ENCODE measurements at regions not wholly inside any gene's neighbourhood (a gene's known extent, or its start where the extent isn't known, plus 50 kb on each side); places are given as distances from the start of the nearest gene placed in this dataset.

DNA sequence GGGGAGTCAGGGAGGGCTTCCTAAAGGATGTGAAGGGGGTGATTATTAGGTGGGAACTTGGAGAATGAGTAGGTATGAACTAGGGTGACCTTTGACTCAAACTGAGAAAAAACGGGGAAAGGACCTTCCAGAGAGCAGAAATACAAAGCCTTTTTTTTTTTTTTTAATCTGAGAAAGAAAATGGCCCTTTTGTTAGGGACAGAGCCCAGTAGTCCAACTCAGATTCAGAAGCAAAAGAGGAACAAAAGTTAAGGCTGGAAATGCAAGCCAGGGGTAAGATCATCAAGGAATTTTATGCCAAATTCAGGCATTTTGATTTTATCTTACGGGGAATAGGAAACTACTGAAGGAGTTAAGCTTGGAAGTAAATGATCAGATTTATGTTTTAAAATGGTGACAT, 96.0 kb upstream of the SMYD2 start:
- Histone ChIP-seq H4K20me1 (ENCODE audit: insufficient read depth, low read length) (no peaks in the 10 kb centered on the region), H3K4me1 (ENCODE audit: insufficient read depth, low read length, severe bottlenecking) (no peaks in the 10 kb centered on the region), H3K27ac (ENCODE audit: low read depth, low read length, poor library complexity, severe bottlenecking) (no peak overlapping the region), H3K9ac (ENCODE audit: low read length) (no peak overlapping the region), H3K4me2 (ENCODE audit: low read length) (no peak overlapping the region), H2AFZ (ENCODE audit: low read length) (no peak overlapping the region), H3K36me3 (ENCODE audit: insufficient read depth, low read length) (no peaks in the 10 kb centered on the region), H3K79me2 (ENCODE audit: insufficient read depth, low read length) (no peaks in the 10 kb centered on the region), H3K27me3 (ENCODE audit: insufficient read depth, low read length) (no peaks in the 10 kb centered on the region; the same call in 1 of the 2 replicates), H3F3A (ENCODE audit: insufficient read depth, low read length) (no peaks in the 10 kb centered on the region), H3K9me2 (ENCODE audit: low read depth, low read length) (no peaks in the 10 kb centered on the region), H3K4me3 (ENCODE audit: low read depth, low read length, poor library complexity, severe bottlenecking) (no peak overlapping the region), H3K9me3 (ENCODE audit: low read length) (no peaks in the 10 kb centered on the region)
- TF ChIP-seq, protein P1, sequence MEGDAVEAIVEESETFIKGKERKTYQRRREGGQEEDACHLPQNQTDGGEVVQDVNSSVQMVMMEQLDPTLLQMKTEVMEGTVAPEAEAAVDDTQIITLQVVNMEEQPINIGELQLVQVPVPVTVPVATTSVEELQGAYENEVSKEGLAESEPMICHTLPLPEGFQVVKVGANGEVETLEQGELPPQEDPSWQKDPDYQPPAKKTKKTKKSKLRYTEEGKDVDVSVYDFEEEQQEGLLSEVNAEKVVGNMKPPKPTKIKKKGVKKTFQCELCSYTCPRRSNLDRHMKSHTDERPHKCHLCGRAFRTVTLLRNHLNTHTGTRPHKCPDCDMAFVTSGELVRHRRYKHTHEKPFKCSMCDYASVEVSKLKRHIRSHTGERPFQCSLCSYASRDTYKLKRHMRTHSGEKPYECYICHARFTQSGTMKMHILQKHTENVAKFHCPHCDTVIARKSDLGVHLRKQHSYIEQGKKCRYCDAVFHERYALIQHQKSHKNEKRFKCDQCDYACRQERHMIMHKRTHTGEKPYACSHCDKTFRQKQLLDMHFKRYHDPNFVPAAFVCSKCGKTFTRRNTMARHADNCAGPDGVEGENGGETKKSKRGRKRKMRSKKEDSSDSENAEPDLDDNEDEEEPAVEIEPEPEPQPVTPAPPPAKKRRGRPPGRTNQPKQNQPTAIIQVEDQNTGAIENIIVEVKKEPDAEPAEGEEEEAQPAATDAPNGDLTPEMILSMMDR (IDR thresholded peaks at IDR 0.05; ENCODE audit: low read length) = no peak
- TF ChIP-seq EZH2 (IDR thresholded peaks at IDR 0.05; ENCODE audit: borderline replicate concordance, low read length) = no peak

DNA sequence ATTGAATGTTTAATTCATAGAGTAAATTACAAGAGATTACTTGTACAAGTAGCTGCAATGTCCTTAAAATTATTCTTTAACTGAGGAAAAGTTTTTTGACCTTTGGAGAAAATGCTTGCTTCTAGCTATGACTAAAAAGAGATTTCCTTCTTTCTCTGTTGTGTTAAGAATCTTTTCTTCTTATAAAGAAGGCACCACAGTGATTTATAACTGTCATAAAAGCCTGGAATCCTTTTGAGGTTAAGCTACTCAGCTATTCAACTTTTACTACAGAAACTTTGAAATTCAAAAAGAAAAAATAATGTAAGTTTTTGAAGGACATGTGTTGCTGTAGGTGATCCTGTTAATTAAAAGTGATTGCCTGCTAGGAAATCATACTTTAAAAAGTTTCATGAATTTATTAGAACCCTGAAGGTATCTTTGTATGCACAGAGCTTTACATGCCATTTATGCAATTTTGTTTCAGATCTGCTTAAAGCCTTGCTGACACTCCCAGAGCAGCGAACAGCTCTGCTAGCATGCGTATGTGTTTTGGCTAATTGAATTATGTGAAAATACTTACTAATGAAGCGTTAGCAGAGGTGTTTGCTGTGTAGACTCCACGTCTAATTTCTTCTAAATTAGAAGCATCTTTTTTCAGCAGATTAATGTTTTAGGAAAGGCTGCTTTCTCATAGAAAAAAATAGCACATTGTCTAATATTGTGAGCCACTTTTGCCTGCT, 94.7 kb upstream of the SMYD2 start:
- H3K27me3 ChIP-seq (ENCODE audit: insufficient read depth, low read length) = no peaks in the 10 kb centered on the region; the same call in 1 of the 2 replicates
- no peaks in the 10 kb centered on the region for H3K79me2 ChIP-seq (ENCODE audit: insufficient read depth, low read length)
- H3K36me3 ChIP-seq (ENCODE audit: insufficient read depth, low read length) = no peaks in the 10 kb centered on the region
- no peaks in the 10 kb centered on the region for H4K20me1 ChIP-seq (ENCODE audit: insufficient read depth, low read length)
- H3K9me2 ChIP-seq (ENCODE audit: low read depth, low read length) = no peaks in the 10 kb centered on the region
- H3K9me3 ChIP-seq (ENCODE audit: low read length) = no peaks in the 10 kb centered on the region
- no peak overlapping the region for H3K4me2 ChIP-seq (ENCODE audit: low read length)
- H3K4me1 ChIP-seq (ENCODE audit: insufficient read depth, low read length, severe bottlenecking) = no peaks in the 10 kb centered on the region
- no peak for TF ChIP-seq EZH2 (IDR thresholded peaks at IDR 0.05; ENCODE audit: borderline replicate concordance, low read length)
- TF ChIP-seq, protein P1 (IDR thresholded peaks at IDR 0.05; ENCODE audit: low read length) = no peak
- no peak overlapping the region for H3K4me3 ChIP-seq (ENCODE audit: low read depth, low read length, poor library complexity, severe bottlenecking)
- no peak overlapping the region for H2AFZ ChIP-seq (ENCODE audit: low read length)
- no peak overlapping the region for H3K27ac ChIP-seq (ENCODE audit: low read depth, low read length, poor library complexity, severe bottlenecking)
- H3K9ac ChIP-seq (ENCODE audit: low read length) = no peak overlapping the region
- no peaks in the 10 kb centered on the region for H3F3A ChIP-seq (ENCODE audit: insufficient read depth, low read length)

DNA sequence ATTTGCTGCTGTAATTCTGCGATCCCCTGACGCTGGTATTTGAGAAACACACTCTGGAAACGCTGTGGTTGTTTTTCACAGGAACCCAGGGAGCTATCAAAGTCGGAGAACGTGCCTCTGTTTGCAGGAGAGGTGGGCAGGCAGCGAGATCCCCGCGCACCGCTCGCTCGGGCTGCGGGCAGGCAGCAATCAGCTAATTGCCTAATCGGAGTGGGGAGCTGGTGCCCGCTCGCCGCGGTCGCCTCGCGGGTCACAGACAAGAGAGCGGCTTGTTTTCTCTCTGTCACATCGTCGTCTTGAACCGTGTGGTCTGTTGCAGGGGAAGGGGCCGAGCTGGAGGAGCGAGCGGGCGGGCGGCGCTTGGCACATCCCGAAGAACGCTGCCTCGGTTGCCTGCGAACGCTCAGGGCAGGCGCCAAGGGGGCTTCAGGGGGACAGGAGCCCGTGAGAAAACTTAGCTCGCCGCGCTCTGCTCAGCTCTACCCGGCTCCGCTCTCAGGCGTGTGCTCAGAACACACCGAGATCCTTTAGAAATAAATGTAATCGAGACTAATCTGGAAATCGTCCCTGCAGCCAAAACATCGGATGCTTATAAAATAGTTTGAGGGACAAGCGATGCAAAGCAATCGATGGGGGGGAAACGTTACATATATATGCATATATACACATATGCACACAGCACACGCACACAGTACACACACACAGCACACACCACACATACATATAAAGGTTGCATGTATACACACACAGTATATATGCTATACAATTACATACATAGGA, 93.6 kb upstream of the SMYD2 start:
- Histone ChIP-seq H3K4me2 (ENCODE audit: low read length) (no peak overlapping the region), H3K9ac (ENCODE audit: low read length) (no peak overlapping the region), H3K36me3 (ENCODE audit: insufficient read depth, low read length) (no peaks in the 10 kb centered on the region), H3K4me1 (ENCODE audit: insufficient read depth, low read length, severe bottlenecking) (no peaks in the 10 kb centered on the region), H4K20me1 (ENCODE audit: insufficient read depth, low read length) (no peaks in the 10 kb centered on the region), H3K27me3 (ENCODE audit: insufficient read depth, low read length) (no peaks in the 10 kb centered on the region; the same call in 1 of the 2 replicates), H2AFZ (ENCODE audit: low read length) (no peak overlapping the region), H3K79me2 (ENCODE audit: insufficient read depth, low read length) (no peaks in the 10 kb centered on the region), H3F3A (ENCODE audit: insufficient read depth, low read length) (no peaks in the 10 kb centered on the region), H3K9me2 (ENCODE audit: low read depth, low read length) (no peaks in the 10 kb centered on the region), H3K4me3 (ENCODE audit: low read depth, low read length, poor library complexity, severe bottlenecking) (no peak overlapping the region), H3K27ac (ENCODE audit: low read depth, low read length, poor library complexity, severe bottlenecking) (no peak overlapping the region), H3K9me3 (ENCODE audit: low read length) (no peaks in the 10 kb centered on the region)
- TF ChIP-seq, protein P1 (IDR thresholded peaks at IDR 0.05; ENCODE audit: low read length) = no peak
- TF ChIP-seq EZH2 (IDR thresholded peaks at IDR 0.05; ENCODE audit: borderline replicate concordance, low read length) = no peak

Measured in OCI-LY1 (cell line).